SU-DHL-6 (cell line): ENCODE measurements at regions not wholly inside any gene's neighbourhood (a gene's known extent, or its start where the extent isn't known, plus 50 kb on each side); places are given as distances from the start of the nearest gene placed in this dataset.

Source experiments
- H2AFZ ChIP-seq: fragments of 200-600 bp; sonication (generic); 2 replicates; pipeline ENCODE4 v1.6.1; 2014; ENCODE audit warnings: low read depth, mild to moderate bottlenecking, moderate library complexity, mixed read lengths, antibody characterized with exemption, low read length; ENCODE audit not compliant: severe bottlenecking
- H3F3A ChIP-seq: fragments of 200-600 bp; shearing (Covaris generic); 2 replicates; pipeline ENCODE4 v1.6.0; 2016; ENCODE audit warnings: antibody characterized with exemption, mild to moderate bottlenecking; ENCODE audit not compliant: insufficient read depth
- H3K27ac ChIP-seq: fragments of 200-600 bp; sonication (generic); 2 replicates; pipeline ENCODE4 v1.5.1; 2016; ENCODE audit warnings: low read depth, mild to moderate bottlenecking, low read length, moderate library complexity, mixed read lengths
- H3K27me3 ChIP-seq: fragments of 200-600 bp; sonication (generic), shearing (Covaris generic); 2 replicates; pipeline ENCODE4 v1.6.0; 2014; ENCODE audit warnings: mild to moderate bottlenecking, low read length
- H3K36me3 ChIP-seq: fragments of 200-600 bp; sonication (generic); 2 replicates; pipeline ENCODE4 v1.6.1; 2014; ENCODE audit warnings: mild to moderate bottlenecking, low read length, mixed read lengths
- H3K4me2 ChIP-seq: fragments of 300-600, 200-600 bp; shearing (Covaris generic), sonication (generic); 2 replicates; pipeline ENCODE4 v1.6.0; 2014; ENCODE audit warnings: low read length, low read depth, mild to moderate bottlenecking; ENCODE audit not compliant: poor library complexity, severe bottlenecking
- H3K4me3 ChIP-seq: fragments of 200-600 bp; sonication (generic); 2 replicates; pipeline ENCODE4 v1.5.1; 2014; ENCODE audit warnings: antibody characterized with exemption, low read length, mild to moderate bottlenecking, mixed read lengths; ENCODE audit not compliant: insufficient read depth, poor library complexity, severe bottlenecking
- H3K79me2 ChIP-seq: fragments of 200-600 bp; sonication (generic); 2 replicates; pipeline ENCODE4 v1.6.1; 2014; ENCODE audit warnings: mild to moderate bottlenecking, low read length, moderate library complexity; ENCODE audit not compliant: insufficient read depth
- H3K9ac ChIP-seq: fragments of 200-600 bp; sonication (generic); 2 replicates; pipeline ENCODE4 v1.7.0; 2014; ENCODE audit warnings: mild to moderate bottlenecking, low read length
- H3K9me2 ChIP-seq: fragments of 200-600 bp; sonication (generic); replicated peaks from 2 replicates; pipeline ENCODE4 v1.6.1; 2014; ENCODE audit warnings: low read length; ENCODE audit not compliant: insufficient read depth
- H3K9me3 ChIP-seq: fragments of 200-600 bp; sonication (generic); 2 replicates; pipeline ENCODE4 v1.6.1; 2014; ENCODE audit warnings: low read length, mixed read lengths; ENCODE audit not compliant: insufficient read depth
- H4K20me1 ChIP-seq: fragments of 200-600 bp; sonication (generic); 2 replicates; pipeline ENCODE4 v1.6.1; 2014; ENCODE audit warnings: low read depth, mild to moderate bottlenecking, antibody characterized with exemption, low read length, moderate library complexity, mixed read lengths
- EZH2phosphoT487 ChIP-seq: fragments of 200-600 bp; sonication (generic), shearing (Covaris generic); conservative IDR thresholded peaks from 2 replicates; pipeline ENCODE4 v1.6.1; 2018; ENCODE audit warnings: mild to moderate bottlenecking, antibody characterized with exemption, low read length, moderate library complexity, mixed read lengths
- TF ChIP-seq, protein P1 (sequence below): fragments of 200-600 bp; sonication (generic); IDR thresholded peaks from one replicate; pipeline ENCODE4 v1.5.1; 2017; ENCODE audit warnings: antibody characterized with exemption, mild to moderate bottlenecking, low read length, moderate library complexity; ENCODE audit not compliant: insufficient read depth, poor library complexity, severe bottlenecking

DNA sequence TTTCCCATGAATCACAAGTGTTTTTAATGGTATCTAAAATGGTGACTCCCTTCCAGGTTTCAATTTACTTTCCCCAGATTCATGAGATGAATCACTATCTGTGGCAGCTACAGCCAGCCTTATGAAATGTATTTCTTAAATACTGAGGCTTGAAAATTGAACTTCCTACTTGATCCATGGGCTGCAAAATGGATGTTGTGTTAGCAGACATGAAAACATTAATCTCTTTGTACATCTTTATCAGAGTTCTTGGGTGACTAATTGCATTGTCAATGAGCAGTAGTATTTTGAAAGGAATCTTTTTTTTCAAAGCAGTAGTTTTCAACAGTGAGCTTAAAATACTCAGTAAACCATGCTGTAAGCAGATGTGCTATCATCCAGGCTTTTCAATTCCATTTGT, 250.8 kb downstream of the SLC6A15 start:
- Histone ChIP-seq H3F3A (no peaks in the 10 kb centered on the region), H3K9me3 (no peaks in the 10 kb centered on the region), H3K79me2 (no peaks in the 10 kb centered on the region), H4K20me1 (no peaks in the 10 kb centered on the region), H3K27me3 (no peaks in the 10 kb centered on the region), H2AFZ (no peak overlapping the region), H3K9ac (no peak overlapping the region), H3K4me2 (no peak overlapping the region), H3K4me3 (no peak overlapping the region), H3K36me3 (no peaks in the 10 kb centered on the region), H3K27ac (no peak overlapping the region), H3K9me2 (no peaks in the 10 kb centered on the region)
- TF ChIP-seq, protein P1, sequence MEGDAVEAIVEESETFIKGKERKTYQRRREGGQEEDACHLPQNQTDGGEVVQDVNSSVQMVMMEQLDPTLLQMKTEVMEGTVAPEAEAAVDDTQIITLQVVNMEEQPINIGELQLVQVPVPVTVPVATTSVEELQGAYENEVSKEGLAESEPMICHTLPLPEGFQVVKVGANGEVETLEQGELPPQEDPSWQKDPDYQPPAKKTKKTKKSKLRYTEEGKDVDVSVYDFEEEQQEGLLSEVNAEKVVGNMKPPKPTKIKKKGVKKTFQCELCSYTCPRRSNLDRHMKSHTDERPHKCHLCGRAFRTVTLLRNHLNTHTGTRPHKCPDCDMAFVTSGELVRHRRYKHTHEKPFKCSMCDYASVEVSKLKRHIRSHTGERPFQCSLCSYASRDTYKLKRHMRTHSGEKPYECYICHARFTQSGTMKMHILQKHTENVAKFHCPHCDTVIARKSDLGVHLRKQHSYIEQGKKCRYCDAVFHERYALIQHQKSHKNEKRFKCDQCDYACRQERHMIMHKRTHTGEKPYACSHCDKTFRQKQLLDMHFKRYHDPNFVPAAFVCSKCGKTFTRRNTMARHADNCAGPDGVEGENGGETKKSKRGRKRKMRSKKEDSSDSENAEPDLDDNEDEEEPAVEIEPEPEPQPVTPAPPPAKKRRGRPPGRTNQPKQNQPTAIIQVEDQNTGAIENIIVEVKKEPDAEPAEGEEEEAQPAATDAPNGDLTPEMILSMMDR = no peak

DNA sequence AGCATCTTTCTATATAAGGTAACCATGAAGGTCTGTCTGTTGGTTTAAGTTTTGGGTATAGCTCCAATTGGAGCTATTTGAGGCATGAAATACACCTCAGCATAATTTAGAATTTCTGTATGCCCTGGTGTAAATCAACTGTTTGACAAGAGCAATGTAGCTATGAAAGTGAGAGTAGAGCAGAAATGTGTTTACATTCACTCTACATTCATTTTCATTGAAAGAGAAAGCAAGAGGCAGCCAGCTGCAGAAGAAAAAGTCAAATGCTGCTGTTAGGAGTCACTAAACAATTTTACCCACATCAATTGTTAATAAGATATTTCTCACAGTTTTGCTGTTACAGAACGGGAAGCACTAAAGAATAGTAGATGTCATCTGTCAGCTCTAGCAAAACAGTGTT, 252.5 kb downstream of the SLC6A15 start:
- Histone ChIP-seq H3K4me2 (no peak overlapping the region), H3K9me3 (no peaks in the 10 kb centered on the region), H3K9me2 (no peaks in the 10 kb centered on the region), H4K20me1 (no peaks in the 10 kb centered on the region), H3K36me3 (no peaks in the 10 kb centered on the region), H3K4me3 (no peak overlapping the region), H2AFZ (peak overlapping the region; percentile 43), H3K79me2 (no peaks in the 10 kb centered on the region), H3K9ac (no peak overlapping the region), H3F3A (no peaks in the 10 kb centered on the region), H3K27ac (no peak overlapping the region), H3K27me3 (no peaks in the 10 kb centered on the region)
- TF ChIP-seq, protein P1 = no peak
- TF ChIP-seq EZH2phosphoT487 = no peak

DNA sequence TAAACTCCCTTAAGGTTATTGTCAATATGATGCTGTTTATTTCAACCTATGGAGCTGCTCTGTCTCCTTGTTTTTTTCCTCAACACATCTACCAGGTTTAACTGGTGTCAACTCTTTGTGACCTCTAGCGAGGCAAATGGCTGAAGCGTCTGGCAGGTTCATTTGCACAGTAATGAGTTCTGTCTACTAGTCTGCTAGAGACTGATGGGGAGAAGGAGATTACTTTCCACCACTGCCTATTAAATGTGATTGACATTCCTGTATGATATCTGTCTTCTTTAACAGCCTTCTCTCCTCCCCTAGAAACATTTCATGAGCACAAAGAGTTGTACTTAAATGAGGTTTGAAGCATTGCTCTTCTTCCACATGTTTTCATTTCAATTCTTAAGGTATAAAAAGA, 253.7 kb downstream of the SLC6A15 start:
- Histone ChIP-seq H3K4me2 (no peak overlapping the region), H3K36me3 (no peaks in the 10 kb centered on the region), H4K20me1 (no peaks in the 10 kb centered on the region), H3K9me3 (no peaks in the 10 kb centered on the region), H3K79me2 (no peaks in the 10 kb centered on the region), H2AFZ (peak overlapping the region; percentile 46), H3K9me2 (no peaks in the 10 kb centered on the region), H3K27ac (no peak overlapping the region), H3F3A (no peaks in the 10 kb centered on the region), H3K27me3 (no peaks in the 10 kb centered on the region), H3K9ac (no peak overlapping the region), H3K4me3 (no peak overlapping the region)
- no peak for TF ChIP-seq EZH2phosphoT487
- TF ChIP-seq, protein P1 = no peak

DNA sequence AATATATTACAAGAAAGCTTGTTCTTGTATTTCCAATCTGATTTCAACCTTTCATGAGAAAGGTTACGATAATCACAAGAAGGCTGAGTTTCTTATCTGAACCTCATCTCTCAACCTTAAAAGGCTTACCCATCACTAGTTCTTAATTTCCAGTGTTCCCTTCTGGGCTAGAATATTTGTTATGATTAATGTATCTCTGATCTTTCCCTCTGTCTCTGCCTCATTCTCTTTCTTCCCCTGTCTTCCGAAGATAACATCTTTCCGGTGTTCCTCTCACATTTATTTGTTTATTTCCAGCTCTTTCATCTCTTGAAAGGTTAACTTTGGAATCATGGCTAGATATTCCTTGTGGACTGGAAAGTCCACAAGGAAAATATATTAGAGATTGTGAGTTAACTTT, 255.9 kb downstream of the SLC6A15 start:
- Histone ChIP-seq H3K9me3 (no peaks in the 10 kb centered on the region), H3K27ac (no peak overlapping the region), H3K4me3 (no peak overlapping the region), H3K27me3 (no peaks in the 10 kb centered on the region), H3K79me2 (no peaks in the 10 kb centered on the region), H3K9me2 (no peaks in the 10 kb centered on the region), H4K20me1 (no peaks in the 10 kb centered on the region), H3K9ac (no peak overlapping the region), H3K4me2 (no peak overlapping the region), H2AFZ (no peak overlapping the region), H3K36me3 (no peaks in the 10 kb centered on the region), H3F3A (no peaks in the 10 kb centered on the region)
- no peak for TF ChIP-seq EZH2phosphoT487
- TF ChIP-seq, protein P1 = no peak
